Progenitor cell of endocrine pancreas (in vitro differentiated cells): ENCODE measurements at regions not wholly inside any gene's neighbourhood (a gene's known extent, or its start where the extent isn't known, plus 50 kb on each side); places are given as distances from the start of the nearest gene placed in this dataset.

Experiments used
- DNase-seq: peaks from one replicate; pipeline ENCODE4 v3.0.0; 2021; ENCODE audit warnings: low spot score; ENCODE audit not compliant: unreplicated experiment
- H3K27ac Mint-ChIP-seq: 2 replicates; pipeline ENCODE4 v1.8.0; 2021; ENCODE audit warnings: mild to moderate bottlenecking, moderate library complexity, mixed read lengths
- H3K27me3 Mint-ChIP-seq: 2 replicates; pipeline ENCODE4 v1.8.0; 2021; ENCODE audit warnings: mixed read lengths
- H3K36me3 Mint-ChIP-seq: 2 replicates; pipeline ENCODE4 v1.8.0; 2022; ENCODE audit warnings: mixed read lengths; ENCODE audit not compliant: insufficient read depth
- H3K4me1 Mint-ChIP-seq: 2 replicates; pipeline ENCODE4 v1.8.0; 2021; ENCODE audit warnings: low read depth, mixed read lengths
- H3K4me3 Mint-ChIP-seq: 2 replicates; pipeline ENCODE4 v1.8.0; 2021; ENCODE audit warnings: low read depth, mild to moderate bottlenecking, moderate library complexity, mixed read lengths
- H3K9me3 Mint-ChIP-seq: 2 replicates; pipeline ENCODE4 v1.8.0; 2021; ENCODE audit warnings: low read depth, mixed read lengths
- TF ChIP-seq, protein P1 (sequence below): fragments of 200-600 bp; sonication (generic); IDR thresholded peaks from one replicate; pipeline ENCODE4 v1.5.0; 2021; ENCODE audit warnings: antibody characterized with exemption, mild to moderate bottlenecking; ENCODE audit not compliant: unreplicated experiment

DNA sequence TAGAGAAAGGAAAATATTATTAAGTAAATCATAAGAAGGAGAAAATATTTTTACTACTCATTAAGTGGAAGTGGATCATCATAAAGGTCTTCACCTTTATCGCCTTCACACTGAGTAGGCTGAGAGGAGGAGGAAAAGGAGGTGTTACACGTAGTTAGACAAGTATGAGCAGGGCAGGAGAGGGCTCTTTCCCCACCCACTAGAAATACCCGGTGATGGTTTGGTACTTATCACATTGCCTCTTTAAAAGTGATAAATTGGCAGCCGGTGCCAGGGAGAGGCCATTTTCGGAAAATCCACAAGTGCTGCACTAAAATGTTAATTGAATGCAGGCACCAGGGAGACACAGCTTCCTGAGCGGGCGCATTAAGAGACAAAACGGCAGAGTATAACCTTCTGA lies 598.7 kb upstream of the SOX11 start:
- Mint-ChIP-seq H3K4me1 (no peaks in the 10 kb centered on the region), H3K36me3 (no peaks in the 10 kb centered on the region), H3K4me3 (no peak overlapping the region), H3K9me3 (peaks cover 6% of the 10 kb centered on the region), H3K27ac (no peak overlapping the region), H3K27me3 (no peaks in the 10 kb centered on the region)
- TF ChIP-seq, protein P1, sequence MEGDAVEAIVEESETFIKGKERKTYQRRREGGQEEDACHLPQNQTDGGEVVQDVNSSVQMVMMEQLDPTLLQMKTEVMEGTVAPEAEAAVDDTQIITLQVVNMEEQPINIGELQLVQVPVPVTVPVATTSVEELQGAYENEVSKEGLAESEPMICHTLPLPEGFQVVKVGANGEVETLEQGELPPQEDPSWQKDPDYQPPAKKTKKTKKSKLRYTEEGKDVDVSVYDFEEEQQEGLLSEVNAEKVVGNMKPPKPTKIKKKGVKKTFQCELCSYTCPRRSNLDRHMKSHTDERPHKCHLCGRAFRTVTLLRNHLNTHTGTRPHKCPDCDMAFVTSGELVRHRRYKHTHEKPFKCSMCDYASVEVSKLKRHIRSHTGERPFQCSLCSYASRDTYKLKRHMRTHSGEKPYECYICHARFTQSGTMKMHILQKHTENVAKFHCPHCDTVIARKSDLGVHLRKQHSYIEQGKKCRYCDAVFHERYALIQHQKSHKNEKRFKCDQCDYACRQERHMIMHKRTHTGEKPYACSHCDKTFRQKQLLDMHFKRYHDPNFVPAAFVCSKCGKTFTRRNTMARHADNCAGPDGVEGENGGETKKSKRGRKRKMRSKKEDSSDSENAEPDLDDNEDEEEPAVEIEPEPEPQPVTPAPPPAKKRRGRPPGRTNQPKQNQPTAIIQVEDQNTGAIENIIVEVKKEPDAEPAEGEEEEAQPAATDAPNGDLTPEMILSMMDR, result no peak
- no peak for DNase-seq

DNA sequence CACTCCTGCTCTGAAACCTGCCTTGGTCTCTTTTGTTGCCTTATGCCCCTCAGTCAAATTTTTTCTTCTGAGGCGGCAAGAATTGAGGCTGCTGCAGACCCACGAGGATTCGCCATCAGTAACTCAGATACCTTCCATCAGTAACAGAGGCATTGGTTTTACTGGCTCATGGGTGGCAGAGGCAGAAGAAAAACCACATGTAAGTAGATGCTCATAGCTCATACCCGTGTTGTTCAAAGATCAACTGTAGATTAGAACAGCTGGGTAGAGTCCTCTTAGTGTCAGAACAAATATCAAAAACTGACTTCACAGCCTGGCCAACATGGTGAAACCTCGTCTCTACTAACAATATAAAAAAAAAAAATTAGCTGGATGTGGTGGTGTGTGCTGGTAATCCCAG lies 598.0 kb upstream of the SOX11 start:
- DNase-seq, result no peak
- TF ChIP-seq, protein P1, result no peak
- H3K4me1 Mint-ChIP-seq, result no peaks in the 10 kb centered on the region
- no peak overlapping the region for H3K4me3 Mint-ChIP-seq
- H3K27ac Mint-ChIP-seq, result no peak overlapping the region
- H3K27me3 Mint-ChIP-seq, result no peaks in the 10 kb centered on the region
- H3K9me3 Mint-ChIP-seq, result peaks cover 6% of the 10 kb centered on the region
- H3K36me3 Mint-ChIP-seq, result no peaks in the 10 kb centered on the region

DNA sequence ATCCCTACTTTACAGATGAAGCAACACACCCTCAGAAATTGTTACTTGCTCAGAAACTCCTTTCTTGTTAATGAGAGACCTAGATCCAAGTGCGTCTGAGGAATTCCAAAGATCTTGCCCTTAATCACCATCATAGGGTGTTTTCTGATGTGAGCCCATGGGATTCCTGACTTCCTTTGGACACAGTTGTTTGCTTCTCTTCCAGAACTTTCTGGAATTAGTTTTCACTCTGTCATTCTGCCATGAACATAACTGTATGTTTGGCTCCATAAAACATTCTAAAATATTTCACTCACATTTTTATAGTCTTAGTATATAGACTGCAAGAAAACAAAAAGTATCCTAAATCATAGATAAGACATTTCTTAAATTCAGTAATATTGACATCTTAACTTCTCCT lies 593.9 kb upstream of the SOX11 start:
- Mint-ChIP-seq H3K4me3 (no peak overlapping the region), H3K27me3 (no peaks in the 10 kb centered on the region), H3K9me3 (peaks cover 18% of the 10 kb centered on the region), H3K36me3 (no peaks in the 10 kb centered on the region), H3K27ac (no peak overlapping the region), H3K4me1 (no peaks in the 10 kb centered on the region)
- TF ChIP-seq, protein P1, result no peak
- no peak for DNase-seq

DNA sequence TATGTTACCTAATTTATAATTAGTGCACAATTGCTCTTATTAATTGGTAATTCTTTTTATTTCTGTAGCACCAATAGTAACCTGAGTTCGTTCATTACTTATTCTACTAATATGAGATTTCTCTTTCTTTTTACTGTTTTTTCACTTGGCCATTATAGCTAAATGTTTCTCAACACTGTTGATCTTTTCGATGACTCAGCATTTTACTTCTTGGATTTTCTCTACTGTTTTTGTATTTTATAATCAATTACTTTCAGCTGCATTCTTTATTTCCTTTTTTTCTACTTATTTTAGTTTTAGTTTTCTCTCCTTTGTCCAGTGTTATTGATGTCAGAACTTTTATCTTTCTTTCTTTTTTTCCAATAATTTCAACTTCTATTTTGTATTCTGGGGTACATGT lies 589.4 kb upstream of the SOX11 start:
- TF ChIP-seq, protein P1, result no peak
- Mint-ChIP-seq H3K27me3 (no peaks in the 10 kb centered on the region), H3K4me3 (no peak overlapping the region), H3K9me3 (peaks cover 13% of the 10 kb centered on the region), H3K4me1 (no peaks in the 10 kb centered on the region), H3K36me3 (no peaks in the 10 kb centered on the region), H3K27ac (no peak overlapping the region)
- DNase-seq, result no peak

DNA sequence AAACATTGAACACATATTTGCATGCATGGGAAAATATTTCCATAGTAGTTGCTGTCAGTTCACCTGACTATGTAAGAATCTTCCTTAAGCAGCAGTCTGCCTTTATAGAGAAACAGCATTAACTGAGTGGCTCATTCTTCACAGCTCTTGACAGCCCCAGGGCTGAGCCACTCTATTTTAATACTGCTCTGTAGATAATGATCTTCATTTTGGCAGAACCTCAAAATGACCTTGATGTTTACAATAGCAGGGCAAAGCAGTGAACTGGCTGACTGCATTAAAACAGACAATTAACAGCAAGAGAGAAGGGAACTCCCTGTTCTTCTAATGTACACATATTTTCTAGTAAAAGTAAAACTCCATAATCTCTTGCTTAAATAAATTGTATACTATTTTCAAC lies 580.6 kb upstream of the SOX11 start:
- Mint-ChIP-seq H3K36me3 (peaks cover 8% of the 10 kb centered on the region), H3K4me3 (no peak overlapping the region), H3K27me3 (no peaks in the 10 kb centered on the region), H3K9me3 (peaks cover 38% of the 10 kb centered on the region), H3K4me1 (peaks cover 2% of the 10 kb centered on the region), H3K27ac (no peak overlapping the region)
- TF ChIP-seq, protein P1, result no peak
- no peak for DNase-seq
